SH-SY5Y (cell line): ENCODE measurements at regions not wholly inside any gene's neighbourhood (a gene's known extent, or its start where the extent isn't known, plus 50 kb on each side); places are given as distances from the start of the nearest gene placed in this dataset.

Source experiments
- GATA2 ChIP-seq: IDR thresholded peaks from 2 replicates; pipeline ENCODE4 v1.6.1; 2011; ENCODE audit warnings: mild to moderate bottlenecking, low read depth, low read length
- GATA3 ChIP-seq: IDR thresholded peaks from 2 replicates; pipeline ENCODE4 v1.6.1; 2011; ENCODE audit warnings: low read depth, mild to moderate bottlenecking, low read length, moderate library complexity

DNA sequence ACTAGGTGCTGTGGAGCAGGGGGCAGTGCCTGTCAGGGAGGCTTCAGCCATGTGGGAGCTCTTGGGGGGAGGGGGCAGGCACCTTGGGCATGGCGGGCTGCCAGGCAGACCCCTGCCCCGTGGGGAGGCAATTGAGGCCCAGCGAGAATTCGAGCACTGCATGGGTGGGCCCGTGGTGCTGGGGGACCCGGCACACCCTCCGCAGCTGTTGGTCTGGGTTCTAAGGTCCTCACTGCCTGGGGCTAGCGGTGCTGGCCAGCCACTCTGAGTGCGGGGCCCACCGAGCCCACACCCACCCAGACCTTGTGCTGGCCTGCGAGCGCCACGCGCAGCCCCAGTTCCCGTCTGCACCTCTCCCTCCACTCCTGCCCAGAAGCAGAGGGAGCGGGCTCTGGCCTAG lies 835.5 kb upstream of the CNTN5 start:
- TF ChIP-seq GATA2, result no peak
- no peak for TF ChIP-seq GATA3

- TF ChIP-seq GATA2, result no peak
- no peak for TF ChIP-seq GATA3
Measured at GRCh38 chr11:98194611-98195010, 826.1 kb upstream of the CNTN5 start.

GRCh38 chr11:98195300-98195699 lies 825.4 kb upstream of the CNTN5 start:
- TF ChIP-seq GATA2, result no peak
- no peak for TF ChIP-seq GATA3

- TF ChIP-seq GATA3 (no peak), GATA2 (no peak)
Measured at GRCh38 chr11:98207086-98207485, 813.7 kb upstream of the CNTN5 start.

- TF ChIP-seq GATA3, result no peak
Measured at GRCh38 chr11:98227278-98227677, 793.5 kb upstream of the CNTN5 start.

- TF ChIP-seq GATA3 (no peak), GATA2 (no peak)
Measured at GRCh38 chr11:98230678-98231077, 790.1 kb upstream of the CNTN5 start.

DNA sequence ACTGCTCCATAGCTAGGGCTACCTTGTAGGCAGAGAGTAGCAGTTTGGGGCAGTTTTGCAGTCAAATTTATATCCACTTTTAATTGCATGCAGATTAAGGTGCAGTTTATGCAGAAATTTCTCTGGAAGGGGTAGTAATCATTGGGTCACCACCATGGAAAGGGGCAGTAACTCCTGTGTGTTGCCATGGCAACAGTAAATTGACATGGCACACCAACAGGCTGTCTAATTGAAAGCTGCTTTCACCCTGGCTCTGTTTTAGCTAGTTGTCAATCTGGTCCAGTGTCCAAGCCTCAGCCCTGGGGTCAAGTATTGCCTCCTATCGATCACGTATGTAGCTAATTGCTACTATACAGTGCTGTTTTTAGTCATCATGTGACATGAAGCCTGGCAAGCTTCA lies 786.1 kb upstream of the CNTN5 start:
- no peak for TF ChIP-seq GATA3
- no peak for TF ChIP-seq GATA2

GRCh38 chr11:98243897-98244296 lies 776.9 kb upstream of the CNTN5 start:
- TF ChIP-seq GATA3 (no peak), GATA2 (no peak)

GRCh38 chr11:98260983-98261382 lies 759.8 kb upstream of the CNTN5 start:
- no peak for TF ChIP-seq GATA3

GRCh38 chr11:98277251-98277912 lies 743.4 kb upstream of the CNTN5 start:
- TF ChIP-seq GATA3, result no peak
- TF ChIP-seq GATA2, result no peak

GRCh38 chr11:98289617-98290263 lies 731.0 kb upstream of the CNTN5 start:
- no peak for TF ChIP-seq GATA3
- no peak for TF ChIP-seq GATA2

DNA sequence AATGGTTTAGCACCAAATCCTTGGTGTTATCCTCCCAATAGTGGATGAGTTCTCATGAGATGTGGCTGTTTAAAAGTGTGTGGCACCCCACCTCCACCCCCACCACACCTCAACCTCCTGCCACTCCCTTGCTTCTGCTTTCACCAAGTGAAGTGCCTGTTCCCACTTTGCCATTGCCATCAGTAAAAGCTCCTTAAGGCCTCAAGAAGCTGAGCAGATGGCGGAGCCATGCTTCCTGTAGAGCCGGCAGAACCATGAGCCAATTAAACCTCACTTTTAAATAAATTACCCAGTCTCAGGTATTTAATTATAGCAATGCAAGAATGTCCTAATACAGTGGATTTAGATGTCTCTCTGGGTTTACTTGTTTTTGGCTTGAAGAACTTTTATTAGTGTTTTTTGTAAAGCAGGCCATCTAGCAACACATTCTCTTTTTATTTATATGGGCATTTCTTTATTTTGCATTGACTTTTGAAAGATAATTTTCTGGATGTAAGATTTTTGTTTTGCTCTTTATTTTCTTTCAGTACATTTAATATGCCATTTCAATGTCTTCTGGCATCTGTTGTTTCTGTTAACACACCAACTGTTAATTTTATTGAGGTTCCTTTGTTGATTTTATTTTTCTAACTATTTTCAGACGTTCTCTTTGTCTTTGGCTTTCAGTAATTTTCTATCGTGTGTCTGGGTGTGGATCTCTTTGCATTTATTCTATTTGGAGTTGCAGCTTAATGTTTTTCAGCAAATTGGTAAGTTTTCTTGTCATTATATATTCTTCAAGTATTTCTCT lies 724.5 kb upstream of the CNTN5 start:
- TF ChIP-seq GATA2 (no peak), GATA3 (no peak)

GRCh38 chr11:98300719-98301118 lies 720.0 kb upstream of the CNTN5 start:
- no peak for TF ChIP-seq GATA2
- TF ChIP-seq GATA3, result no peak

DNA sequence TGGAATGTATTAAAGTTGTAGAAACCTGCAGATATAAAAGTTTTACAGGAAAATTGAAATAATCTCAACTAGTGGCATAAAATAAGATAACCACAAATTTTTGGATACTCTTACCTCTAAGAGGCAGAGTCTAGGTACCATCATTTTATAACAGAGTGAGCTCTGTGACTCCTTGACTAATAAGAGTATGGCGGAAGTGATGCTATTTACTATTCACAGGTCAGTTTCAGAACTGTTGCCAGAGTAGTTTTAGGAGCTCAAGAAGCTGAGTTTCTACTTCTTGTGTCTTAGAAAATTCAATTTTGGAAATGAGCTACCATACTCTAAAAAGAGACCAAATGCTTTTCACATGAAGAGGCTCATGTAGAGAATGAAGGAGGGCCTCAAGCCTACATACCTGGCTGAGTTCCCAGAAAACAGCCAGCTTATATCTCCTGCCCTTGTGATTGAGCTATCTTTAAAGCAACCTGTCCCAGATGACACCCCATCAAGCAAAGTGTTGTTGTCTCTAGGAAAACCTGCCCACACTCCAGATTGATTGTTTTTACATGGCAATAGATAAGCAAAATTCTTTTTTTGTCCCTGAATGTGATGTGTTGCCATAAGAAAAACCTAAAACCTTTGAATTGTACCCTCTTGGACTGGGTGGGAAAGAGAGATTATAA lies 712.8 kb upstream of the CNTN5 start:
- TF ChIP-seq GATA3, result no peak
- TF ChIP-seq GATA2, result no peak

GRCh38 chr11:98358551-98358950 lies 662.2 kb upstream of the CNTN5 start:
- no peak for TF ChIP-seq GATA2
- TF ChIP-seq GATA3, result no peak
